Astrocyte (in vitro differentiated cells and primary cell): ENCODE measurements at regions not wholly inside any gene's neighbourhood (a gene's known extent, or its start where the extent isn't known, plus 50 kb on each side); places are given as distances from the start of the nearest gene placed in this dataset.

Source experiments
- CTCF ChIP-seq: IDR thresholded peaks from 2 replicates; pipeline ENCODE4 v1.5.1; 2011; ENCODE audit warnings: low read depth, mild to moderate bottlenecking, inconsistent platforms, low read length, moderate library complexity; ENCODE audit not compliant: insufficient read depth
- EZH2 ChIP-seq: IDR thresholded peaks from 2 replicates; pipeline ENCODE4 v1.6.1; 2012; ENCODE audit warnings: mild to moderate bottlenecking, low read length, inconsistent platforms; ENCODE audit not compliant: insufficient read depth

DNA sequence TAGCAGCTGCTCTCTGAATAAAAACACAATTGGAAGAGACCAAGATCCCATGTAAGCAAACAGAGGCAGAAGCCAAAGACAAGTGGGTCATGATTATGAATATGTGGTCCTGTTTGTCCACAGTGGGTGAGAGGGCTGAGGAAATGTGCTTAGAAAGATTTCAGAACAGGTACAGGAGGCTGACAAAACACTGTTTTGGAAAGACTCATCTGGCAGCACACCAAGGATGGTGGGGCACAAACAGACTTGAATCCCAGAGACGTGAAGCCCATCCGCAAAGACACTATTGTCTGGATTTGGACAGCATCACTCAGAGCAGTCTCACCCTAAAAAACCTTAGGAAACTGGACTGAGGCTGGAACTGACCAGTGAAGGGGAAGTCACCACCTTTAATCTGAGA lies 85.0 kb downstream of the ADRB2 start:
- no peak for TF ChIP-seq CTCF
- no peak for TF ChIP-seq EZH2
